Inferior parietal cortex (tissue), 1 donor: ENCODE measurements at regions not wholly inside any gene's neighbourhood (a gene's known extent, or its start where the extent isn't known, plus 50 kb on each side); places are given as distances from the start of the nearest gene placed in this dataset.
"Not testable (repeated sequence)": the region's sequence is repeated elsewhere in the genome, so short reads cannot be mapped to it uniquely, and the experiment has no call there.

Experiments used
- DNase-seq: peaks from one replicate; pipeline ENCODE4 v3.0.0-alpha.2; 2016; ENCODE audit errors: extremely low spot score

DNA sequence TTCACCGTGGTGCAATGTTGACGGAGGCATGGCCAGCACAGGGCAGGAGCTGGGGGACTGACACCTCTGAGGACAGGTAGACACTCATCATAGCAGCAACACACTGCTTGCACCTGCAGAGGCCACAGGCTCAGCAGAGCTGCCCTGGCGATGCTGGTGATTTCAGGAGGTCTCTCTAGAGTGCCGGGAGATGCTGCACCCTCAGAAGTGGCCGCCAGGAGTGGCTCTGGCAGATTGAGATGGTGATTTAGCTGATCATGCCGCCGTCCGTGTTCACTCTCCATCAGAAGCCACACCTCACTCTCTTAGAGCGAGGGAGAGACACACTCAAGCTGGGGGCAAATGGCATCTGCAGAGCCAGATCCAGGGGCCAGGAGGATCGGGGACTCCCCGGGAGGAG lies 244.6 kb upstream of the SGCG start:
- no peak for DNase-seq

DNA sequence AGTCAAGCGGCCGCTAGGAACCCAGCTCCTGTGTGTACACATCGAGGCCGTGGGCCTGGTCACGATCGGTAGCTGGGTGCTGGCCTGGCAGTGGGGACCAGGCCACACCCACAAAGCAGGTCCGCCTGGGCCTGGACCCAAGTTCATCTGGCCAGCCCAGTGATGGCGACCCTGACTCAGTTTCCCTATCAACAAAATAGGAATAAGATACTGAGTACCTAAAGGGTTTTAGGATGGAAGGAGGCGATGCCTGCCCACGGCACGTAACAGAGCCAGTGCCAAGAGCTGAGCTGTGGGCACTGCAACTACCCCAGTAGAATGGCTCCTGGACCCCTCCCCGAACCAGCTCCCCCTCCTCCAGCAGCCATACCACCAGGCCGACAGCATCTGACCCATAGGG lies 243.5 kb upstream of the SGCG start:
- no peak for DNase-seq

GRCh38 chr13:22937953-22938352 lies 242.8 kb upstream of the SGCG start:
- DNase-seq: no peak

DNA sequence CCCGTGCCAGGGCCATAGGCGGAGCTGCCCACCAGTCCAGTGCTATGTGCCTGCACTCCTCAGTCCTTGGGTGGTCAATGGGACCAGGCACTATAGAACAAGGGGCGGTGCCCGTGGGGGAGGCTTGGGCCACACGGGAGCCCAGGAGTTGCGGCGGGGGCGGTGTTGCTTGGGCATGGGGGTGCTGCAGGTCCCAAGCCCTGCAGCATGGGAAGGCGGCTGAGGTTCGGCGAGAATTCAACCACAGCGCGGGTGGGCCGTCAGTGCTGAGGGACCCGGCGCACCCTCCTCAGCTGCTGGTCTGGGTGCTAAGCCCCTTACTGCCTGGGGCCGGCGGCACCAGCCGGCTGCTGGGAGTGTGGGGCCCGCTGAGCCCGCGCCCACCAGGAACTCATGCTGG lies 242.2 kb upstream of the SGCG start:
- DNase-seq: no peak

- DNase-seq: no peak
Observed at GRCh38 chr13:22939157-22939556, 241.6 kb upstream of the SGCG start.

- no peak for DNase-seq
Observed at GRCh38 chr13:22940090-22940710, 240.6 kb upstream of the SGCG start.

DNA sequence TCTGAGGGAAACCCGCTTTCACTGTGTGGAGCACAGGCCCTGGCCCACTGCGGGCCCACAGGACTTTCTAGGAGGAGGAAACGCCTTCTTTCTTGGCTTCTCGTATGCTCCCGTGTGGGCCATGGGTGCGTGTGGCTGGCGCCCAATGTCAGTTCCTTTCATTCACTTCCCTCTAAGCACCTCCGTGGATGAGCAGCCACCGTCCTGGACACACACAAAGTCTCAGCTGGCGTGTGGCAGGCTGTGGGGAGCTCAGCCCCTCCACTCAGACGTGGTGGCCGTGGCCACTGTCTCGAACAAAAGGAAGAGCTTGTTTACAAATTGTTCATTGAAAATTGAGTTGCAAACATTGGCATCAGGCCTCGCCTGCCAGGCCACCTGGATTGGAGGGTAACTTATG lies 240.0 kb upstream of the SGCG start:
- no peak for DNase-seq

DNA sequence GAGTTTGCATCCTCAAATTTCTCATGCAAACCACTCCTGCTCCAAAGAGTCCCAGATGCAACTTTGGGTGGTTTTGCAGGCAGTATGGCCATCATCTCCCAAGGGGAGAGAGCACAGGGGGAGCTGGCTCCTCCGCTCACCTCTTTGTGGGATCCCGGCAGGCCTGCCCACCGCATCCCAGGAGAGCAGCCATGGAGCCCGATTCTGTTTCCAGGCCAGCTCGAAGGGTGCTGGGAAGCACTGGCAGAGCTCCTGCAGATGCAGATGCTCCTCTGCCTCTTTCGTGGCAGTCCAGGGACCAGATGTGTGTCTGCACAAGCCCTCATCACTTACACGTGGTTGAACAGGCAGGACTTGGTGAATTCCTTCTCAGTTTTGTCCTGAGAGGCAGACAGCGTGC lies 239.3 kb upstream of the SGCG start:
- not testable (repeated sequence) for DNase-seq

DNA sequence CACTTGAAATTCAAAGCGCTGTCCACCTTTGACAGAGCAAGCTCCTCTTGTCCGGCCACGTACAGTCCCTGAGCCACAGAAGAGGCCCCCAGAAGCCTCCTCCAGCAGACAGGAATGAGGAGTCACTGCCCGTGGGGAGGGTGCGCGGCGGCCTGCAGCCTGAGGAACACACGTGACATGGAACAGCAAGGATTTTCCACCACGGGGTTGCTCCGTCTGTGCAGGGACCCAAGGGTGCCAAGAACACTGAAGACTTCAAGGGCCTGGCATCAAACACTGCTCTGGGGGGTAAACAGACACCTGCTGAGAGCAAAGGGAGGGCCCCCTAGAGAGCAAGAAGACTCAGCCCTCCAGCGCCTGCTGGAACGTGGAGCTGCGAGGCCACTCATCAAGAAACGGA lies 237.9 kb upstream of the SGCG start:
- DNase-seq: not testable (repeated sequence)

DNA sequence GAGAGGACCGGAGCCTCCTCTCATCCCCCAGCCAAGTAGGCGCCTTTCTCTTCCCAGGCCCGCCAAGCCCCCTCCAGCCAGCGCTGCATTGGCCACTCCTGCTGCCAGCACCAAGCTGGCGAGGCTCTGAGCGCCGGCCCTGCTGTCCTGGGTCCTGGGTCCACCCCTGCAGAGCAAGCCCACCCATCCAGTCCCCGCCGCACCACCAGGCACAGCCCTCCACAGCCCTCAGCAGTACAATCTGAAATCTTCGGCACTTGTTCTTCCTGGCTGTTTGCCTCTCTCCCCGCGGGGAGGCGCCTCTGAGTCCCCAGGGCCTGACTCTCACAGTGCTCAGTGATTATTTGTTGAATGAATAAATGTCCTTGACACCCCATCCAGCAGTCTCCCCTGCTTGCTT lies 236.4 kb upstream of the SGCG start:
- no peak for DNase-seq

- DNase-seq: no peak
Observed at GRCh38 chr13:22945321-22946226, 235.2 kb upstream of the SGCG start.

- no peak for DNase-seq
Observed at GRCh38 chr13:22948421-22948820, 232.4 kb upstream of the SGCG start.

- not testable (repeated sequence) for DNase-seq
Observed at GRCh38 chr13:22952018-22952417, 228.8 kb upstream of the SGCG start.

- not testable (repeated sequence) for DNase-seq
Observed at GRCh38 chr13:22955147-22955546, 225.6 kb upstream of the SGCG start.

GRCh38 chr13:22956456-22957115 lies 224.2 kb upstream of the SGCG start:
- DNase-seq: not testable (repeated sequence)

- not testable (repeated sequence) for DNase-seq
Observed at GRCh38 chr13:22959859-22960258, 220.9 kb upstream of the SGCG start.

DNA sequence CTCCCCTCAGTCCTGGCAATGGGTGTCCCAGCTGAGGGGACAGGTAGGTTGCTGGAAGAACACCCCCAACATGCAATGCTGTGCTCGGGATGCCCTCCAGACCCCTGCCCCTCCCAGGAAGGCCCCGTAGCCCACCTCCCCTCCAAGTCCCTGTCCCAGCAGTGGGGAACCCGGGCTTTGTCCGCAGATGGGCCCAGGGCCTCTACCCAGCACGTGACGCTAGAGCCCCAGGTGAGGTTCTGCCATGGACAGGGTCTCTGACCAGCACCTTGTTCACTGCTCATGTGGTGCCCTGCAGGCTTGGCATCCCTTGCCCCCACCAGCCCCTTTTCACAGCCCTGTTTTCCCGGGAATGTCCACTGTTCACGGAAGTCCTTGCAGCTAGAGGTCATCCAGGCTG lies 220.0 kb upstream of the SGCG start:
- no peak for DNase-seq

GRCh38 chr13:22961342-22961741 lies 219.4 kb upstream of the SGCG start:
- not testable (repeated sequence) for DNase-seq

DNA sequence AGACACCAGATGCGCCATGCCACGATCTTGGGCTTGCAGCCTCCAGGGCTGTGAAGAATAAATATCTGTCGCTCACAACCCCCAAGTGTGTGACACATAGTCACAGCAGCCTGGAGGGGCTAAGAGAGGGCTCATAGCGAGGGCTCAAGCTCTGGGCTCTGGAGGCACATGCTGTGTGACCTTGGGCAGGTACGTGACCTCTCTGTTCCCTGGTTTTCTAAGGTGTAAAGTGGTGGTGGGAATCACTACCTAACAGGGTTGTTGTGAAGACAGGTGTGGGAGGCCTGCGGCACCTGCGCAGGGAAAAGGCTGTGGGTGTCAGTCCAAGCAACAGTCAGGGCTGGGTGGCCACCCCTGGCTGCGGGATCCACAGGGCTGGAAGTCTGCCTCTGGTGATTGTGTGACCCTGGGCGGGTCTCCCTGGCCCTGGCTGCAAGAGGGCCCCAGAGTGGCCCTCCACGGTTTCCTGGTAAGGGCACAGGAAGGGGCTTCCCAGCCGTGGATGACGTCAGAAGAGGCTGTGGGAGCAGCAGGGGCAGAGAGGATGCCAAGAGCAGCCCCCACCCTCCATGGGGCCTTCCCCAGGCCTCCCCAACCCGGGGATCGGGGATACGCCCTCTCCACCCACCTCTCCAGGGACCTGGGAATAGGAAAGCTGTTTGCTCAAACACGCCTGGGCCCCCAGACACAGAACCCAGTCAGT lies 218.8 kb upstream of the SGCG start:
- DNase-seq: no peak

- DNase-seq: not testable (repeated sequence)
Observed at GRCh38 chr13:22963384-22964053, 217.3 kb upstream of the SGCG start.

GRCh38 chr13:22964245-22964966 lies 216.4 kb upstream of the SGCG start:
- no peak for DNase-seq
